ENCODE measurements at regions not wholly inside any gene's neighbourhood (a gene's known extent, or its start where the extent isn't known, plus 50 kb on each side); places are given as distances from the start of the nearest gene placed in this dataset.

DNA sequence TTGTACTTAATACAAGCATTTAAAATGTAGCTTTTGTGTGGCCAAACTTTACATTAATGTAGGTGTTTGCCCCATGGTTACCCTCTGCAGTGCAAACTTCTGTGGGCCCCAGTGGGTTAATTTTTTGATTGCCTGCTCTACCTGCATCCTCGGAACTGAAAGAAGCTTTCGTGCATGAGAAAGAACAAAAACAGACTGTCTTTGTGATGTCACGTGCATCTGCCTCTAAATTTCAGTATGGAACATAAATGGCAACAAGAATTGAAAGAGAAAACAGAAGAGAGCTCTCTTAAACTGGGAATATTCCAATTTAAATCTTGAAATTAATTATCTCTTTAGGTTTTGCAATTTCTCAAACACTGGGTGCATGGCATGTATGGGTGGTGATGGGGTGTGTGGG, 182.4 kb upstream of the LCORL start:
- Histone ChIP-seq H3K27me3 (no peaks in the 10 kb centered on the region), H3K4me3 (no peak overlapping the region), H3K9me3 (no peaks in the 10 kb centered on the region), H3K36me3 (no peaks in the 10 kb centered on the region), H3K4me1 (ENCODE audit: insufficient read depth) (no peaks in the 10 kb centered on the region), H3K27ac (no peak overlapping the region)
- DNase-seq, result no peak
- no peak for TF ChIP-seq EP300 (IDR thresholded peaks at IDR 0.05)
- TF ChIP-seq, protein P1, sequence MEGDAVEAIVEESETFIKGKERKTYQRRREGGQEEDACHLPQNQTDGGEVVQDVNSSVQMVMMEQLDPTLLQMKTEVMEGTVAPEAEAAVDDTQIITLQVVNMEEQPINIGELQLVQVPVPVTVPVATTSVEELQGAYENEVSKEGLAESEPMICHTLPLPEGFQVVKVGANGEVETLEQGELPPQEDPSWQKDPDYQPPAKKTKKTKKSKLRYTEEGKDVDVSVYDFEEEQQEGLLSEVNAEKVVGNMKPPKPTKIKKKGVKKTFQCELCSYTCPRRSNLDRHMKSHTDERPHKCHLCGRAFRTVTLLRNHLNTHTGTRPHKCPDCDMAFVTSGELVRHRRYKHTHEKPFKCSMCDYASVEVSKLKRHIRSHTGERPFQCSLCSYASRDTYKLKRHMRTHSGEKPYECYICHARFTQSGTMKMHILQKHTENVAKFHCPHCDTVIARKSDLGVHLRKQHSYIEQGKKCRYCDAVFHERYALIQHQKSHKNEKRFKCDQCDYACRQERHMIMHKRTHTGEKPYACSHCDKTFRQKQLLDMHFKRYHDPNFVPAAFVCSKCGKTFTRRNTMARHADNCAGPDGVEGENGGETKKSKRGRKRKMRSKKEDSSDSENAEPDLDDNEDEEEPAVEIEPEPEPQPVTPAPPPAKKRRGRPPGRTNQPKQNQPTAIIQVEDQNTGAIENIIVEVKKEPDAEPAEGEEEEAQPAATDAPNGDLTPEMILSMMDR (IDR thresholded peaks at IDR 0.05), result no peak
- no peak for TF ChIP-seq POLR2A (IDR thresholded peaks at IDR 0.05)
- WGBS, 3 donors, result 29 to 35% (median 30%) methylated on average over 3 of the region's 3 CpGs
- intact Hi-C loops (cut with DNase I), result no loop called here

DNA sequence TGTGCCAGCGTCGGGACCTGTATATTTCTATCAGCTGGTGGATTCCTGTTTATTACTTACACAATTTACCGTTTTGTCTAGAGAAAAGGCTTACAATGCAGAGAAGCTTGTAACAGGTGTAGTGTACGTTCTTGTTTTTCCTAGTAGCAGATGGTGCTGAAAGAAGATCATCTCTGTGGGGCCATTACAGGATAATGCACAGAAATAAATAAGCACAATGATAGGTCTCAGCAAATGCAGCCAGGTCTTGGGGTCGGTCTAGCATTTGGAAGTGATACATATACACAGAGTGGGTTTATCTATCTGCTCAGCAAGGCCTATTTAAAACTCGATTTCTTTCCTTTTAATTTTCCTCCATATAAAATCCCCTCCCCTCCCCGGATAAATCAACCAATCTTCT, 180.9 kb upstream of the LCORL start:
- TF ChIP-seq, protein P1 (IDR thresholded peaks at IDR 0.05), result no peak
- TF ChIP-seq EP300 (IDR thresholded peaks at IDR 0.05) (no peak), POLR2A (IDR thresholded peaks at IDR 0.05) (no peak)
- Histone ChIP-seq H3K27me3 (no peaks in the 10 kb centered on the region), H3K4me1 (ENCODE audit: insufficient read depth) (no peaks in the 10 kb centered on the region), H3K36me3 (no peaks in the 10 kb centered on the region), H3K9me3 (no peaks in the 10 kb centered on the region), H3K4me3 (no peak overlapping the region), H3K27ac (no peak overlapping the region)
- no peak for DNase-seq
- intact Hi-C loops (cut with DNase I), result no loop called here
- WGBS, 3 donors, result 85 to 89% (median 88%) methylated on average over 7 of the region's 7 CpGs

DNA sequence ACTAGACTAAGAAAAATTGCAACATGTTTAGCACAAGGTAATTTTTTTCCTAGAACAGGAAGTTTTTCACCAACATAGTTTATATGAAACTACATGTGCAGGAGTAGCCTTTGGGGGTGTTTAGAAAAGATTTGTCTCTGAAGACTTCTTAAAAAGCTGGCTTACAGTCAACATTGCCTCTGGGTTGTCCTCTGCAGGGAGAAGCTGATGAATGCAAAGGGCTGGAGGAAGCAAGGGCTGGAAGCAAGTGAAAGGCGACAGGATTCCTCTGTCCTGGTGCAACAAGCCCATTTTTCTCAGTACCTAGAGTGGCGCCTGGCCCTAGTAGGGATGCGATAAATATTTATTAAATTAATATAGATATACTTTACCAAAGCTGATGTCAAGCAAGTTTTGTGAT, 180.3 kb upstream of the LCORL start:
- intact Hi-C loops (cut with DNase I), result no loop called here
- H3K36me3 ChIP-seq, result no peaks in the 10 kb centered on the region

DNA sequence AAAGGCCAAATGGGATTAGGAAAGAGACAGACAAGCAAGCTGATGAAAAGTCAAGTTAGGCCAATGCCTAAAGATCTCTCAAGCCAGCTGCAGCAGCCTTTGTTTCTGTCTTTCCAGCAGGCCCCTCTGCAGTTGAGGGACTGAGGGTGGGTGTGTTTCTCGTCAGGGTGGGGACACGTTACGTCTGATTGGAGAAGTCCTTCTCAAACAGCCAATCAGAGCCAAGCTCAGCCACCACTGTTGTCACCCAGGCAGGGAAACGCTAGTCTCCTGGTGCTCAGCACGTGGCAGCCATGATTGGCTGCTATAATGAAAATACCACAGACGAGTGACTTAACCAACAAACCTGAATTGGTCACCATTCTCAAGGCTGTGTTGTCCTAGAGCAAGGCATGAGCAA, 177.1 kb upstream of the LCORL start:
- 85 to 94% (median 88%) methylated on average over 6 of the region's 6 CpGs for WGBS, 3 donors
- no peaks in the 10 kb centered on the region for H3K4me1 ChIP-seq (ENCODE audit: insufficient read depth)

More for the DNA sequence above, 180.3 kb upstream of the LCORL start:
- no peaks in the 10 kb centered on the region for H3K4me1 ChIP-seq (ENCODE audit: insufficient read depth)
- DNase-seq, result no peak
- no peaks in the 10 kb centered on the region for H3K9me3 ChIP-seq
- TF ChIP-seq, protein P1 (IDR thresholded peaks at IDR 0.05), result no peak
- TF ChIP-seq EP300 (IDR thresholded peaks at IDR 0.05) (no peak), POLR2A (IDR thresholded peaks at IDR 0.05) (no peak)
- WGBS, 3 donors, result 92 to 97% (median 93%) methylated on average over 3 of the region's 3 CpGs
- H3K4me3 ChIP-seq, result no peak overlapping the region
- H3K27ac ChIP-seq, result no peak overlapping the region
- no peaks in the 10 kb centered on the region for H3K27me3 ChIP-seq

More for the DNA sequence above, 177.1 kb upstream of the LCORL start:
- Histone ChIP-seq H3K4me3 (no peak overlapping the region), H3K27ac (no peak overlapping the region), H3K36me3 (no peaks in the 10 kb centered on the region), H3K9me3 (no peaks in the 10 kb centered on the region), H3K27me3 (no peaks in the 10 kb centered on the region)
- TF ChIP-seq, protein P1 (IDR thresholded peaks at IDR 0.05), result no peak
- TF ChIP-seq EP300 (IDR thresholded peaks at IDR 0.05) (no peak), POLR2A (IDR thresholded peaks at IDR 0.05) (no peak)
- intact Hi-C loops (cut with DNase I), result no loop called here
- no peak for DNase-seq
